WI38 (cell line): ENCODE measurements at regions not wholly inside any gene's neighbourhood (a gene's known extent, or its start where the extent isn't known, plus 50 kb on each side); places are given as distances from the start of the nearest gene placed in this dataset.
"Not testable (repeated sequence)": the region's sequence is repeated elsewhere in the genome, so short reads cannot be mapped to it uniquely, and the experiment has no call there.

Experiments
- H3K4me3 ChIP-seq: 2 replicates; pipeline ENCODE4 v1.5.1; 2011; ENCODE audit warnings: low read depth, mild to moderate bottlenecking, control low read depth, low read length
- CTCF ChIP-seq: IDR thresholded peaks from 2 replicates; pipeline ENCODE4 v1.5.1; 2012; ENCODE audit warnings: low read depth, mild to moderate bottlenecking, control low read depth, low read length

GRCh38 chr4:121583396-121583795 is 113.4 kb downstream of the ANXA5 start:
- no peak overlapping the region for H3K4me3 ChIP-seq
- no peak for TF ChIP-seq CTCF

GRCh38 chr4:121582296-121582695 is 114.5 kb downstream of the ANXA5 start:
- no peak for TF ChIP-seq CTCF

GRCh38 chr4:121575392-121575791 is 121.4 kb downstream of the ANXA5 start:
- not testable (repeated sequence) for H3K4me3 ChIP-seq

More at GRCh38 chr4:121582296-121582695, 114.5 kb downstream of the ANXA5 start:
- H3K4me3 ChIP-seq, result no peak overlapping the region

- TF ChIP-seq CTCF, result no peak
- no peak overlapping the region for H3K4me3 ChIP-seq
Measured at GRCh38 chr4:121574618-121575017, 122.2 kb downstream of the ANXA5 start.

GRCh38 chr4:121567748-121568147 is 129.0 kb downstream of the ANXA5 start:
- H3K4me3 ChIP-seq, result no peak overlapping the region
- no peak for TF ChIP-seq CTCF

- H3K4me3 ChIP-seq, result no peak overlapping the region
- no peak for TF ChIP-seq CTCF
Measured at GRCh38 chr4:121564840-121565375, 131.9 kb downstream of the ANXA5 start.

- H3K4me3 ChIP-seq, result no peak overlapping the region
- TF ChIP-seq CTCF, result no peak
Measured at GRCh38 chr4:121562811-121563210, 134.0 kb downstream of the ANXA5 start.
